ENCODE measurements at regions not wholly inside any gene's neighbourhood (a gene's known extent, or its start where the extent isn't known, plus 50 kb on each side); places are given as distances from the start of the nearest gene placed in this dataset.

DNA sequence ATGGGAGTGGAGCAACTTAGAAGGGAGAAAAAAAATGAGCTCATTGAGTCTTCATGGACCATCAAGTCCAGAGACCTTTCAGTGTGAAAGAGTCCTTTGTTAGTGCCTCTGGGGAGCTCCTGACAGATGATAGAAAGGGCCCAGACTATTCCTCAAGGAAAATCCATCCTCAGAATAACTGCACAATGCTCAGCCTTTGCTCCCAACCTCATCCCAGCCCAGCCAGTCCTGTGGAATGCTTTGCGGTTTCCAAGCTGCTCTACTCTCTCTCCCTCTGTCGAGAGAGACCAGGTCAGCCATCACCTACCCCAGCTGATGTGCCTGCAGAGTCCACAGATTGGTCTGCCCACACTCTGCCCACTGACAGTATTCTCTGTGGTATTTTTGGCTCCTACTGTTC is 406.2 kb downstream of the MFSD1 start:
- TF ChIP-seq, protein P1, sequence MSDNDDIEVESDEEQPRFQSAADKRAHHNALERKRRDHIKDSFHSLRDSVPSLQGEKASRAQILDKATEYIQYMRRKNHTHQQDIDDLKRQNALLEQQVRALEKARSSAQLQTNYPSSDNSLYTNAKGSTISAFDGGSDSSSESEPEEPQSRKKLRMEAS (IDR thresholded peaks at IDR 0.05; ENCODE audit: low read depth, low read length) = no peak
- no peak for TF ChIP-seq MYC (IDR thresholded peaks at IDR 0.05; ENCODE audit: low read depth, low read length)
- TF ChIP-seq POLR2A (IDR thresholded peaks at IDR 0.05; ENCODE audit: extremely low read depth, insufficient read length) = no peak
- TF ChIP-seq, protein P2, sequence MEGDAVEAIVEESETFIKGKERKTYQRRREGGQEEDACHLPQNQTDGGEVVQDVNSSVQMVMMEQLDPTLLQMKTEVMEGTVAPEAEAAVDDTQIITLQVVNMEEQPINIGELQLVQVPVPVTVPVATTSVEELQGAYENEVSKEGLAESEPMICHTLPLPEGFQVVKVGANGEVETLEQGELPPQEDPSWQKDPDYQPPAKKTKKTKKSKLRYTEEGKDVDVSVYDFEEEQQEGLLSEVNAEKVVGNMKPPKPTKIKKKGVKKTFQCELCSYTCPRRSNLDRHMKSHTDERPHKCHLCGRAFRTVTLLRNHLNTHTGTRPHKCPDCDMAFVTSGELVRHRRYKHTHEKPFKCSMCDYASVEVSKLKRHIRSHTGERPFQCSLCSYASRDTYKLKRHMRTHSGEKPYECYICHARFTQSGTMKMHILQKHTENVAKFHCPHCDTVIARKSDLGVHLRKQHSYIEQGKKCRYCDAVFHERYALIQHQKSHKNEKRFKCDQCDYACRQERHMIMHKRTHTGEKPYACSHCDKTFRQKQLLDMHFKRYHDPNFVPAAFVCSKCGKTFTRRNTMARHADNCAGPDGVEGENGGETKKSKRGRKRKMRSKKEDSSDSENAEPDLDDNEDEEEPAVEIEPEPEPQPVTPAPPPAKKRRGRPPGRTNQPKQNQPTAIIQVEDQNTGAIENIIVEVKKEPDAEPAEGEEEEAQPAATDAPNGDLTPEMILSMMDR (IDR thresholded peaks at IDR 0.05; ENCODE audit: low read depth, low read length) = no peak
- no peak overlapping the region for H3K4me3 ChIP-seq (ENCODE audit: low read depth, low read length)
- no peak for DNase-seq (ENCODE audit: low read depth)

DNA sequence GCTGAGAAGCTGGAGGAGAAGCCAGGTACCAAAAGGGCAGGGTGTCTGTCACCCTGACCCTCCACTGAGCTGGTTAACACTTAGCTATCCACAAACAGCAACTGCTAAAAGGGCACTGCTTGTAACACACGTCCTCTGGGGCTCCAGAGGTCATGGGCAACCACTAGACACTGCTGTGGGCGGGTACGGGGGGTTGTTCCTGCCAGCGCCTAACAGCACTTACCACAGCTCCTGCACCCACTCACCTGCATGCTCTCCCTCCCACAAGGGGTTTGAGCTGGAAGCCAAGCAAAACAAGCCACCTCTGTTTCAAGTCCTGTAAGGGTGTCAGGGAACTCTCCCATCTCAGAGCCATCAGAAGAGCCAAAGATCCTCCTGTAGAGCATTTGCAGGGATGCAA is 407.6 kb downstream of the MFSD1 start:
- H3K4me3 ChIP-seq (ENCODE audit: low read depth, low read length) = no peak overlapping the region
- DNase-seq (ENCODE audit: low read depth) = no peak
- TF ChIP-seq MYC (IDR thresholded peaks at IDR 0.05; ENCODE audit: low read depth, low read length) = no peak
- TF ChIP-seq, protein P2 (IDR thresholded peaks at IDR 0.05; ENCODE audit: low read depth, low read length) = no peak
- TF ChIP-seq, protein P1 (IDR thresholded peaks at IDR 0.05; ENCODE audit: low read depth, low read length) = no peak
- TF ChIP-seq POLR2A (IDR thresholded peaks at IDR 0.05; ENCODE audit: extremely low read depth, insufficient read length) = no peak

DNA sequence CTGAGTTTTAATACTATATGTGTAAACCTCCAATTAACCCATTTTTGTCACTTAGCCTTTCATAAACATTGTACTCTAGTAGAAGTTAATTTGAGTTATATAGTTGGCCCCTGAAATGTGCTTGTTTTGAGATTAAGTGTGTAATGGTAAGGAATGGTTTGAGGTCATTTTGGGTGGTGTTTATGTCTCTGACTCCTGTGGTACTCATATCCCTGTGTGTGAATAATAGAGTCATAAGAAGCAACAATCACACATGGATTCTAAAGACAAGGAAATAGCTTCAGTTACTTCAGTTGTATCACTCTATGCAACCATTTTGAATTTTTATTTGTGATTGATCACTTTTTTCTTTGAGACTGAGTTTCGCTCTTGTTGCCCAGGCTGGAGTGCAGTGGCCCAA is 408.5 kb downstream of the MFSD1 start:
- no peak for TF ChIP-seq MYC (IDR thresholded peaks at IDR 0.05; ENCODE audit: low read depth, low read length)
- TF ChIP-seq, protein P1 (IDR thresholded peaks at IDR 0.05; ENCODE audit: low read depth, low read length) = no peak
- TF ChIP-seq POLR2A (IDR thresholded peaks at IDR 0.05; ENCODE audit: extremely low read depth, insufficient read length) = no peak
- TF ChIP-seq, protein P2 (IDR thresholded peaks at IDR 0.05; ENCODE audit: low read depth, low read length) = no peak
- DNase-seq (ENCODE audit: low read depth) = no peak
- no peak overlapping the region for H3K4me3 ChIP-seq (ENCODE audit: low read depth, low read length)

DNA sequence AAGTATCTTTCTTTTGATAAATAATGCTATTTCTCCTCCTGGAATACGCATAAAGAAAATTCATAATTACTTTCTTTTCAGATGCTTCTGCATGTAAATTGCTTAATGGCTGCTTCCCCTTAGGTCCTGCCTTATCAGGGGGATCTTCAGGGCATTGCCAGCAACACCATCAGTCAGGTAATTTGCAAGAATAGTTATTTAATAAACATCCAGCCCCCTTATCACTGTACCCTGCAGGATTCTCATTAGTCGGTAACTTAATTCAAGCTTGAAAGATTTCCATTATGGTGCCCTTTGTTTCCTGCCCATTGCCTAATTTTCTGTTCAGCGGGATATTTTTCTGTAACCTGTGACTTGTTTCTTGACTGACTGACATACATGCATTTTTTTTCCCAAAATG is 414.5 kb downstream of the MFSD1 start:
- no peak overlapping the region for H3K4me3 ChIP-seq (ENCODE audit: low read depth, low read length)
- DNase-seq (ENCODE audit: low read depth) = no peak
- TF ChIP-seq POLR2A (IDR thresholded peaks at IDR 0.05; ENCODE audit: extremely low read depth, insufficient read length) = no peak
- TF ChIP-seq, protein P1 (IDR thresholded peaks at IDR 0.05; ENCODE audit: low read depth, low read length) = no peak
- no peak for TF ChIP-seq MYC (IDR thresholded peaks at IDR 0.05; ENCODE audit: low read depth, low read length)
- TF ChIP-seq, protein P2 (IDR thresholded peaks at IDR 0.05; ENCODE audit: low read depth, low read length) = no peak

DNA sequence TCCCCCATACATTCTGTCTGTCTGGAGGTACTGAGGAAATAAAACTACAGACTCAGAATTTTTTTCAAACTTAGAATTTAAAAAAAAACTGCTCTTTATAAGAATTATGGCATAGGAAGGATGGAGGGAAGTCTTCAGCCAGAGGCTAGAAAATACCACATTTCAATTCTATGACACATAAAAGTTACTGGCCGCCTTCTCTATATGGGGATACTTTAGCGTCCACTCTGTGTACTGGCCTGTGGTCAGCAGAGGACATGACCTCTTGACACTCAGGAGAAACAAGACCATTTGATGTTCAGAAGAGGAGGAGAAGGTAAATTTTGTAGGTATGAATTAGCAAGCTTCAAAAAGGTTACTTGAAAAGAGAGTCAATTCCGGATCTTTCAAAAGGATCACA is 417.4 kb downstream of the MFSD1 start:
- TF ChIP-seq MYC (IDR thresholded peaks at IDR 0.05; ENCODE audit: low read depth, low read length) (no peak), POLR2A (IDR thresholded peaks at IDR 0.05; ENCODE audit: extremely low read depth, insufficient read length) (no peak)
- TF ChIP-seq, protein P1 (IDR thresholded peaks at IDR 0.05; ENCODE audit: low read depth, low read length) = no peak
- TF ChIP-seq, protein P2 (IDR thresholded peaks at IDR 0.05; ENCODE audit: low read depth, low read length) = no peak
- DNase-seq (ENCODE audit: low read depth) = no peak
- H3K4me3 ChIP-seq (ENCODE audit: low read depth, low read length) = no peak overlapping the region

DNA sequence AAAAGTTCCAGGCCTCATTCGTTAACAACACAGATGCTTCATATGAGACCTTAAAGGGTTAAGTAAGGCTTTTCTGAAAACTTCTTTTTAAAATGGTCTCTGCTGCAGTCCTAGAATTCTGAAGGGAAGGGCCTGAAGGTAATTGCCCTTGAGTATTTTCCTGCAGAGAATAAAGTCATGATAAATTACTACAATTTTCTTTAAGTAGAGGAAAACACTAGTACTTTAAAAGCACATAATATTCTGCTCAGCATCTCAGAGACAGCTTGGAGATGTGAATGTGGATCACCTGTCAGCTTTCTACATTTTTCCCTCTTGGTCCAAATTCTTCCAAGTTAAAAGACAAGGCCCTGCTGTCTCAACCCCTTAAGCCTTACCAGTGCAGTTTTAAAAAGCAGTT is 419.5 kb downstream of the MFSD1 start:
- TF ChIP-seq, protein P1 (IDR thresholded peaks at IDR 0.05; ENCODE audit: low read depth, low read length) = no peak
- TF ChIP-seq, protein P2 (IDR thresholded peaks at IDR 0.05; ENCODE audit: low read depth, low read length) = no peak
- TF ChIP-seq POLR2A (IDR thresholded peaks at IDR 0.05; ENCODE audit: extremely low read depth, insufficient read length) = no peak
- no peak for TF ChIP-seq MYC (IDR thresholded peaks at IDR 0.05; ENCODE audit: low read depth, low read length)
- H3K4me3 ChIP-seq (ENCODE audit: low read depth, low read length) = no peak overlapping the region
- no peak for DNase-seq (ENCODE audit: low read depth)

Measured in NB4 (cell line).